Glutamatergic neuron (in vitro differentiated cells): ENCODE measurements at regions not wholly inside any gene's neighbourhood (a gene's known extent, or its start where the extent isn't known, plus 50 kb on each side); places are given as distances from the start of the nearest gene placed in this dataset.

Source experiments
- DNase-seq: peaks from one replicate; pipeline ENCODE4 v3.0.0; 2022
- H3K27ac Mint-ChIP-seq: one replicate; pipeline ENCODE4 v1.8.0; 2020; ENCODE audit warnings: mild to moderate bottlenecking, mixed read lengths, inconsistent platforms; ENCODE audit not compliant: unreplicated experiment
- H3K27me3 Mint-ChIP-seq: one replicate; pipeline ENCODE4 v1.8.0; 2020; ENCODE audit warnings: mild to moderate bottlenecking, moderate library complexity, mixed read lengths, inconsistent platforms; ENCODE audit not compliant: unreplicated experiment
- H3K36me3 Mint-ChIP-seq: one replicate; pipeline ENCODE4 v1.8.0; 2020; ENCODE audit warnings: mild to moderate bottlenecking, mixed read lengths, inconsistent platforms; ENCODE audit not compliant: unreplicated experiment
- H3K4me1 Mint-ChIP-seq: one replicate; pipeline ENCODE4 v1.8.0; 2020; ENCODE audit warnings: mild to moderate bottlenecking, low read depth, mixed read lengths, inconsistent platforms; ENCODE audit not compliant: unreplicated experiment
- H3K4me3 Mint-ChIP-seq: one replicate; pipeline ENCODE4 v1.8.0; 2020; ENCODE audit warnings: mild to moderate bottlenecking, mixed read lengths, inconsistent platforms; ENCODE audit not compliant: unreplicated experiment
- H3K9me3 Mint-ChIP-seq: one replicate; pipeline ENCODE4 v1.8.0; 2020; ENCODE audit warnings: mild to moderate bottlenecking, moderate library complexity, mixed read lengths, inconsistent platforms; ENCODE audit not compliant: unreplicated experiment
- CTCF ChIP-seq: fragments of 200-600 bp; sonication (generic); IDR thresholded peaks from one replicate; pipeline ENCODE4 v1.5.0; 2021; ENCODE audit not compliant: partially characterized antibody, unreplicated experiment

DNA sequence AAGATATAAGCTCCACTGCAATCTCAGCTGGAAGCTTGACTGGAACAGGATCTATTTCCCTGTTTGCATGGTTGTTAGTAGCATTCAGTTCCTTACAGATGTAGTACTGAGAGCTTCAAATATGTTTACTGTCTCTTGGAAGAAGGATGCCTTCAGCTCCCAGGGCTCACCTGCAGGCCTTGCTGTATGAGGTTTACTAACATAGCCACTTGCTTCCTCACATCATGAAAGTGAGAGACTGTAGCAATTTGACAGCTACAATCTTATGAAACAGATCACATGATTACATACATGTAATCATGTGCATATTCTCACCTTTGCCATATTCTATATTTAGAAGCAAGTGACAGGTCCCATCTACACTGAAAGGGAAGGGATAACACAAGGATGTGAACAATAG lies 458.1 kb upstream of the PCDH20 start:
- Mint-ChIP-seq H3K27me3 (no peaks in the 10 kb centered on the region), H3K9me3 (peaks cover 2% of the 10 kb centered on the region), H3K27ac (no peak overlapping the region), H3K4me1 (no peaks in the 10 kb centered on the region), H3K4me3 (no peak overlapping the region), H3K36me3 (peaks cover 8% of the 10 kb centered on the region)
- no peak for DNase-seq
- no peak for TF ChIP-seq CTCF

GRCh38 chr13:61857198-61857597 lies 441.5 kb upstream of the PCDH20 start:
- Mint-ChIP-seq H3K27me3 (no peaks in the 10 kb centered on the region), H3K9me3 (no peaks in the 10 kb centered on the region), H3K27ac (no peak overlapping the region), H3K4me1 (no peaks in the 10 kb centered on the region), H3K36me3 (no peaks in the 10 kb centered on the region), H3K4me3 (no peak overlapping the region)
- no peak for TF ChIP-seq CTCF
- no peak for DNase-seq

- Mint-ChIP-seq H3K27me3 (no peaks in the 10 kb centered on the region), H3K27ac (no peak overlapping the region), H3K4me1 (no peaks in the 10 kb centered on the region), H3K4me3 (no peak overlapping the region), H3K36me3 (no peaks in the 10 kb centered on the region), H3K9me3 (no peaks in the 10 kb centered on the region)
- DNase-seq, result no peak
- no peak for TF ChIP-seq CTCF
These were observed 436.5 kb upstream of the PCDH20 start for GRCh38 chr13:61852116-61852619.

DNA sequence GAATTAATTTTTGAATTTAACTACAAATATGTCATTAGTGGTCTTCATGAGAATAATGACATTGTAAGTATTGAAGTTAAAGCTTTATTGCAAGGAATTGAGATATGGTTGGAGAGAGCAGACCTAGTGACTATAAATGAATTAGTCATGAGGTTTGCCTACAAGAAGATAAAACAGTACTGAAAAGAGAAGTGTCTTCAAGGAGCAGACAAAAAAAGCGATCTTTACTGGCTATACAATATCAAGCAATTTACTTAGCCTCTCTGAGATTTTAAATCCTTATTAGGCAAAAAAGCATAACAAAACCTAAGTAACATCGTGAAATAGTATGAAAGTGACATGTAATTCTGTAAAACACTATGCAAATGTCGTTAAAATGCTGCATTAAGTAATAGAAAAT lies 435.1 kb upstream of the PCDH20 start:
- no peak for DNase-seq
- Mint-ChIP-seq H3K4me1 (no peaks in the 10 kb centered on the region), H3K27me3 (no peaks in the 10 kb centered on the region), H3K36me3 (no peaks in the 10 kb centered on the region), H3K9me3 (no peaks in the 10 kb centered on the region), H3K27ac (no peak overlapping the region), H3K4me3 (no peak overlapping the region)
- no peak for TF ChIP-seq CTCF

DNA sequence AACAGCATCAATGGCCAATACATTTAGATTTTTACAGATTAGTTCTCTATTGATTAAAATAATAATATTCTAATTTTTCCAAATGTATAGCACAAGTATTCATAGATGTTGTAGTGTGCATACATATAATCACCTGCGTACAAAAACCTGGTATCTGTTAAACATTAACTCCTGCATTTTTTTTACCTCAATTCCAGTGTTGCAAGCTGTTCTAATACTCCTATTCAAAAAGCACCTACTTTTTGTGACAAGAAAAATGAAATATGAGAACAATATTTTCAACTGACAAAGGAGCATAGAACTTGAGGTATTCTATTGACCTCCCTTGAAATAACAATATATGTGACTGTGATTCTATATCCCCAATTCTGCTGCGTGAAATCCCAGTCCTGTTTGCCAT lies 422.9 kb upstream of the PCDH20 start:
- no peaks in the 10 kb centered on the region for H3K36me3 Mint-ChIP-seq
- no peaks in the 10 kb centered on the region for H3K4me1 Mint-ChIP-seq
- H3K9me3 Mint-ChIP-seq, result no peaks in the 10 kb centered on the region
- no peaks in the 10 kb centered on the region for H3K27me3 Mint-ChIP-seq
- H3K4me3 Mint-ChIP-seq, result no peak overlapping the region
- TF ChIP-seq CTCF, result no peak
- DNase-seq, result no peak
- H3K27ac Mint-ChIP-seq, result no peak overlapping the region
